K562 (cell line): ENCODE measurements at regions not wholly inside any gene's neighbourhood (a gene's known extent, or its start where the extent isn't known, plus 50 kb on each side); places are given as distances from the start of the nearest gene placed in this dataset.

Experiments
- ATAC-seq: fragments of 200-7000 bp; cut with Tn5 transposase; 3 replicates; pipeline ENCODE4 v1.9.1; 2020; ENCODE audit warnings: moderate library complexity
- BruUV-seq: library from RNA; stranded (reverse); fragments of 400-500 nt; replicated peaks from 2 replicates; lab custom pipeline; 2021; lab: Mats Ljungman, UMichigan
- CTCF ChIA-PET: fragments of 300-600 bp; formaldehyde crosslinking; extraction: SDS; loops from one replicate; lab custom pipeline; 2021; ENCODE audit warnings: low intra/inter-chr PET ratio; lab: Yijun Ruan, JAX
- POLR2A ChIA-PET: fragments of 300-600, 350-650 bp; sonication (Branson Sonifier 250); formaldehyde crosslinking; extraction: SDS; loops from one replicate; lab custom pipeline; 2021; ENCODE audit warnings: antibody characterized with exemption, inconsistent platforms; lab: Yijun Ruan, JAX
- DNase-seq, 4 experiments: peaks; one replicate each; pipeline versions ENCODE4 v3.0.0 to v3.0.0-alpha.2; 2011 to 2018; ENCODE audit warnings: low spot score in 3 of 4, mixed read lengths in 3 of 4; ENCODE audit errors: extremely low read depth in 1 of 4
- FAIRE-seq: peaks from 2 replicates; lab custom pipeline; 2011; peaks lifted over from hg19 to GRCh38; lab: Jason Lieb, UNC
- H2AFZ ChIP-seq: 2 replicates; pipeline ENCODE4 v1.6.0; 2011; ENCODE audit warnings: low read depth, low read length, control low read depth, inconsistent platforms
- H3K27ac ChIP-seq: fragments of 200-600 bp; 3 replicates; pipeline ENCODE4 v1.8.0; 2011; ENCODE audit warnings: low read depth, mild to moderate bottlenecking, control low read depth, inconsistent platforms, low read length, moderate library complexity, mixed read lengths; ENCODE audit errors: extremely low read depth
- H3K27me3 ChIP-seq, 2 experiments: fragments of 300-600 bp in 1 of 2; 2 replicates in 1 of 2; 3 replicates in 1 of 2; pipeline versions ENCODE4 v1.6.0 to v1.8.0; 2011; ENCODE audit warnings: inconsistent platforms in 2 of 2, low read length in 2 of 2, mild to moderate bottlenecking in 1 of 2, mixed read lengths in 1 of 2, moderate library complexity in 1 of 2; ENCODE audit not compliant: control insufficient read depth in 2 of 2, insufficient read depth in 2 of 2
- H3K36me3 ChIP-seq: fragments of 300-600 bp; 3 replicates; pipeline ENCODE4 v1.8.0; 2011; ENCODE audit warnings: mild to moderate bottlenecking, low read length, inconsistent platforms; ENCODE audit not compliant: control insufficient read depth, insufficient read depth
- H3K4me1 ChIP-seq, 2 experiments: fragments of 200-600 bp in 1 of 2; replicated peaks in 1 of 2; 2 replicates in 1 of 2; 3 replicates in 1 of 2; pipeline versions ENCODE4 v1.5.1 to v1.8.0; 2011; ENCODE audit warnings: inconsistent platforms in 2 of 2, low read length in 2 of 2, mild to moderate bottlenecking in 1 of 2, mixed read lengths in 1 of 2, moderate library complexity in 1 of 2; ENCODE audit not compliant: control insufficient read depth in 2 of 2, insufficient read depth in 2 of 2
- H3K4me2 ChIP-seq: 2 replicates; pipeline ENCODE4 v1.6.1; 2011; ENCODE audit warnings: low read length, control low read depth, inconsistent platforms, mixed read lengths; ENCODE audit not compliant: insufficient read depth
- H3K4me3 ChIP-seq: fragments of 200-600 bp; sonication (generic), shearing (Covaris generic); 2 replicates; pipeline ENCODE4 v1.5.1; 2016; ENCODE audit warnings: control low read depth, inconsistent platforms
- H3K79me2 ChIP-seq: fragments of 200-600 bp; 3 replicates; pipeline ENCODE4 v1.8.0; 2011; ENCODE audit warnings: low read length, inconsistent platforms; ENCODE audit not compliant: control insufficient read depth, insufficient read depth
- H3K9ac ChIP-seq, 2 experiments: 2 replicates each; pipeline versions ENCODE4 v1.6.0 to v1.6.1; 2011; ENCODE audit warnings: low read depth in 2 of 2, low read length in 2 of 2, control low read depth in 1 of 2, inconsistent platforms in 1 of 2, mild to moderate bottlenecking in 1 of 2, mixed read lengths in 1 of 2; ENCODE audit not compliant: insufficient read depth in 1 of 2
- H3K9me1 ChIP-seq: one replicate; pipeline ENCODE4 v1.6.0; 2011; ENCODE audit warnings: inconsistent platforms, mild to moderate bottlenecking, low read length, moderate library complexity; ENCODE audit not compliant: control insufficient read depth, insufficient read depth
- H3K9me3 ChIP-seq: replicated peaks from 2 replicates; pipeline ENCODE4 v1.5.1; 2011; ENCODE audit warnings: low read depth, low read length, inconsistent platforms; ENCODE audit not compliant: control insufficient read depth, insufficient read depth
- H4K20me1 ChIP-seq: replicated peaks from 2 replicates; pipeline ENCODE4 v1.6.1; 2011; ENCODE audit warnings: low read length, inconsistent platforms, mixed read lengths; ENCODE audit not compliant: control insufficient read depth, insufficient read depth
- CREM ChIP-seq: IDR thresholded peaks from 2 replicates; pipeline ENCODE4 v1.6.1; 2014; ENCODE audit warnings: antibody characterized with exemption, low read depth
- ESRRB ChIP-seq: fragments of 250-450 bp; sonication (Bioruptor Pico); IDR thresholded peaks from 2 replicates; pipeline ENCODE4 v1.5.0; 2020; ENCODE audit warnings: mild to moderate bottlenecking, moderate library complexity, borderline replicate concordance
- FOSL1 ChIP-seq: fragments of 200-800 bp; sonication (Bioruptor generic); conservative IDR thresholded peaks from 2 replicates; pipeline ENCODE4 v1.6.1; 2016; ENCODE audit warnings: missing genetic modification characterization, missing compliant biosample characterization
- HOXB6 ChIP-seq: fragments of 250-450 bp; sonication (Bioruptor Pico); IDR thresholded peaks from 2 replicates; pipeline ENCODE4 v1.5.1; 2022; ENCODE audit warnings: mild to moderate bottlenecking, borderline replicate concordance
- ILK ChIP-seq: fragments of 450-650 bp; IDR thresholded peaks from 2 replicates; pipeline ENCODE4 v1.6.1; 2016; ENCODE audit warnings: missing genetic modification characterization, low read depth, mild to moderate bottlenecking, missing compliant biosample characterization, moderate library complexity, borderline replicate concordance
- NUFIP1 ChIP-seq: fragments of 450-650 bp; IDR thresholded peaks from 2 replicates; pipeline ENCODE4 v1.6.1; 2018; ENCODE audit not compliant: partially characterized antibody
- SIRT6 ChIP-seq: IDR thresholded peaks from one replicate; pipeline ENCODE4 v1.6.1; 2012; ENCODE audit warnings: low read depth, mild to moderate bottlenecking, control low read depth, inconsistent platforms, low read length, moderate library complexity
- SP2 ChIP-seq: IDR thresholded peaks from 2 replicates; pipeline ENCODE4 v1.6.1; 2011; ENCODE audit warnings: mild to moderate bottlenecking, low read depth, low read length, moderate library complexity; ENCODE audit not compliant: poor library complexity, severe bottlenecking; ENCODE audit errors: extremely low read depth
- STAG1 ChIP-seq: sonication (generic); formaldehyde crosslinking; IDR thresholded peaks from 2 replicates; pipeline ENCODE4 v1.5.0; 2020; ENCODE audit warnings: missing genetic modification reagents, borderline replicate concordance
- ZNF146 ChIP-seq: IDR thresholded peaks from one replicate; pipeline ENCODE4 v1.6.1; 2018; ENCODE audit warnings: missing compliant biosample characterization; ENCODE audit not compliant: unreplicated experiment
- ZNF589 ChIP-seq: fragments of 200-800 bp; sonication (Bioruptor generic); IDR thresholded peaks from 2 replicates; pipeline ENCODE4 v1.6.1; 2016; ENCODE audit warnings: low read depth, missing genetic modification characterization, missing compliant biosample characterization
- WGBS: fragments of 100-300 bp; shearing (Covaris generic); methylation state at CpG from one replicate; pipeline ENCODE4 v1.1.6; 2016; ENCODE audit warnings: low coverage, mixed read lengths; ENCODE audit not compliant: insufficient coverage; ENCODE audit errors: missing lambda C conversion rate; 5-methylcytosine and 5-hydroxymethylcytosine counted together
- in situ Hi-C: fragments of 300-500 bp; cut with MboI; formaldehyde crosslinking; loops from 4 replicates; pipeline ENCODE4 v1.15.0; 2018; ENCODE audit warnings: inconsistent platforms, mixed read lengths
- intact Hi-C: fragments of 100-400 bp; cut with micrococcal nuclease; formaldehyde crosslinking; loops from 2 replicates; pipeline ENCODE4 v1.14.2; 2022
- TF ChIP-seq, protein P1 (sequence below): fragments of 250-450 bp; sonication (Bioruptor Pico); IDR thresholded peaks from 2 replicates; pipeline ENCODE4 v1.8.0; 2021; ENCODE audit warnings: mild to moderate bottlenecking, moderate library complexity
- TF ChIP-seq, protein P2 (sequence below): fragments of 250-450 bp; sonication (Bioruptor Pico); IDR thresholded peaks from 2 replicates; pipeline ENCODE4 v1.4.0; 2020; ENCODE audit warnings: mild to moderate bottlenecking, moderate library complexity
- TF ChIP-seq, protein P3 (sequence below): fragments of 450-650 bp; IDR thresholded peaks from 2 replicates; pipeline ENCODE4 v1.7.1; 2018; ENCODE audit warnings: mild to moderate bottlenecking, low read depth; ENCODE audit not compliant: partially characterized antibody
- TF ChIP-seq, protein P4 (sequence below): fragments of 250-450 bp; sonication (Bioruptor Pico); IDR thresholded peaks from 2 replicates; pipeline ENCODE4 v1.8.0; 2022; ENCODE audit warnings: moderate library complexity, mild to moderate bottlenecking, inconsistent platforms
- TF ChIP-seq, protein P5 (sequence below), 2 experiments: fragments of 450-650 bp in 1 of 2; sonication (generic) in 1 of 2; formaldehyde crosslinking in 1 of 2; IDR thresholded peaks in 1 of 2; conservative IDR thresholded peaks in 1 of 2; 2 replicates each; pipeline versions ENCODE4 v1.6.1 to v1.8.1; 2016 to 2023; ENCODE audit warnings: mild to moderate bottlenecking in 2 of 2, moderate library complexity in 2 of 2, inconsistent platforms in 1 of 2, missing genetic modification reagents in 1 of 2

DNA sequence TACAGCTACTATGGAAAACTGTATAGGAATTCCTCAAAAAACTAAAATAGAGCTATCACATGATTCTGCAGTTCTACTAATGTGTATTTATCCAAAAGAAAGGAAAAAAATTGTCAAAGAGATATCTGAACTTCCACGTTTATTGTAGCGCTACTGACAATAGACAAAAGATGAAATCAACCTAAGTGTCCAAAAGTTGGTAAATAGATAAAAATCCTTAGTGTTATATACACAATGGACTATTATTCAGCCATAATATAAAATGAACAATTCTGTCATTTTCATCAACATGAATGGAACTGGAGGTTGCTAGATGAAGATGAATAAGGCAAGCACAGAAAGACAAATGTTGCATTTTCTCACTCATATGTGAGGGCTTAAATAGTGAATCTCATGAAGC, 1492.1 kb downstream of the MRPL39 start:
- POLR2A ChIA-PET, result no interaction called here
- CTCF ChIA-PET, result no interaction called here
- no peak for TF ChIP-seq ILK (tag)
- no peak for TF ChIP-seq ZNF589
- TF ChIP-seq HOXB6 (CRISPR knock-in tag), result no peak
- TF ChIP-seq, protein P1, sequence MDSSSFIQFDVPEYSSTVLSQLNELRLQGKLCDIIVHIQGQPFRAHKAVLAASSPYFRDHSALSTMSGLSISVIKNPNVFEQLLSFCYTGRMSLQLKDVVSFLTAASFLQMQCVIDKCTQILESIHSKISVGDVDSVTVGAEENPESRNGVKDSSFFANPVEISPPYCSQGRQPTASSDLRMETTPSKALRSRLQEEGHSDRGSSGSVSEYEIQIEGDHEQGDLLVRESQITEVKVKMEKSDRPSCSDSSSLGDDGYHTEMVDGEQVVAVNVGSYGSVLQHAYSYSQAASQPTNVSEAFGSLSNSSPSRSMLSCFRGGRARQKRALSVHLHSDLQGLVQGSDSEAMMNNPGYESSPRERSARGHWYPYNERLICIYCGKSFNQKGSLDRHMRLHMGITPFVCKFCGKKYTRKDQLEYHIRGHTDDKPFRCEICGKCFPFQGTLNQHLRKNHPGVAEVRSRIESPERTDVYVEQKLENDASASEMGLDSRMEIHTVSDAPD, result no peak
- TF ChIP-seq STAG1 (CRISPR knock-in tag), result no peak
- no peak for TF ChIP-seq NUFIP1
- TF ChIP-seq, protein P2, sequence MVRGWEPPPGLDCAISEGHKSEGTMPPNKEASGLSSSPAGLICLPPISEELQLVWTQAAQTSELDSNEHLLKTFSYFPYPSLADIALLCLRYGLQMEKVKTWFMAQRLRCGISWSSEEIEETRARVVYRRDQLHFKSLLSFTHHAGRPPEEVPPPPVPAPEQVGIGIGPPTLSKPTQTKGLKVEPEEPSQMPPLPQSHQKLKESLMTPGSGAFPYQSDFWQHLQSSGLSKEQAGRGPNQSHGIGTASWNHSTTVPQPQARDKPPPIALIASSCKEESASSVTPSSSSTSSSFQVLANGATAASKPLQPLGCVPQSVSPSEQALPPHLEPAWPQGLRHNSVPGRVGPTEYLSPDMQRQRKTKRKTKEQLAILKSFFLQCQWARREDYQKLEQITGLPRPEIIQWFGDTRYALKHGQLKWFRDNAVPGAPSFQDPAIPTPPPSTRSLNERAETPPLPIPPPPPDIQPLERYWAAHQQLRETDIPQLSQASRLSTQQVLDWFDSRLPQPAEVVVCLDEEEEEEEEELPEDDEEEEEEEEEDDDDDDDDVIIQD, result no peak
- no peak for TF ChIP-seq CREM
- no peak for TF ChIP-seq SP2
- TF ChIP-seq, protein P3, sequence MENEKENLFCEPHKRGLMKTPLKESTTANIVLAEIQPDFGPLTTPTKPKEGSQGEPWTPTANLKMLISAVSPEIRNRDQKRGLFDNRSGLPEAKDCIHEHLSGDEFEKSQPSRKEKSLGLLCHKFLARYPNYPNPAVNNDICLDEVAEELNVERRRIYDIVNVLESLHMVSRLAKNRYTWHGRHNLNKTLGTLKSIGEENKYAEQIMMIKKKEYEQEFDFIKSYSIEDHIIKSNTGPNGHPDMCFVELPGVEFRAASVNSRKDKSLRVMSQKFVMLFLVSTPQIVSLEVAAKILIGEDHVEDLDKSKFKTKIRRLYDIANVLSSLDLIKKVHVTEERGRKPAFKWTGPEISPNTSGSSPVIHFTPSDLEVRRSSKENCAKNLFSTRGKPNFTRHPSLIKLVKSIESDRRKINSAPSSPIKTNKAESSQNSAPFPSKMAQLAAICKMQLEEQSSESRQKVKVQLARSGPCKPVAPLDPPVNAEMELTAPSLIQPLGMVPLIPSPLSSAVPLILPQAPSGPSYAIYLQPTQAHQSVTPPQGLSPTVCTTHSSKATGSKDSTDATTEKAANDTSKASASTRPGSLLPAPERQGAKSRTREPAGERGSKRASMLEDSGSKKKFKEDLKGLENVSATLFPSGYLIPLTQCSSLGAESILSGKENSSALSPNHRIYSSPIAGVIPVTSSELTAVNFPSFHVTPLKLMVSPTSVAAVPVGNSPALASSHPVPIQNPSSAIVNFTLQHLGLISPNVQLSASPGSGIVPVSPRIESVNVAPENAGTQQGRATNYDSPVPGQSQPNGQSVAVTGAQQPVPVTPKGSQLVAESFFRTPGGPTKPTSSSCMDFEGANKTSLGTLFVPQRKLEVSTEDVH, result no peak
- TF ChIP-seq, protein P4, sequence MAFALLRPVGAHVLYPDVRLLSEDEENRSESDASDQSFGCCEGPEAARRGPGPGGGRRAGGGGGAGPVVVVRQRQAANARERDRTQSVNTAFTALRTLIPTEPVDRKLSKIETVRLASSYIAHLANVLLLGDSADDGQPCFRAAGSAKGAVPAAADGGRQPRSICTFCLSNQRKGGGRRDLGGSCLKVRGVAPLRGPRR (CRISPR knock-in tag), result no peak
- TF ChIP-seq ESRRB (CRISPR knock-in tag), result no peak
- TF ChIP-seq ZNF146 (CRISPR knock-in tag), result no peak
- no peak for TF ChIP-seq SIRT6
- TF ChIP-seq, protein P5, sequence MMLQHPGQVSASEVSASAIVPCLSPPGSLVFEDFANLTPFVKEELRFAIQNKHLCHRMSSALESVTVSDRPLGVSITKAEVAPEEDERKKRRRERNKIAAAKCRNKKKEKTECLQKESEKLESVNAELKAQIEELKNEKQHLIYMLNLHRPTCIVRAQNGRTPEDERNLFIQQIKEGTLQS (IDR thresholded peaks at IDR 0.05), result no peak
- TF ChIP-seq, protein P5 (CRISPR knock-in tag; conservative IDR thresholded peaks at IDR 0.05), result no peak
- TF ChIP-seq FOSL1 (tag), result no peak

More for the DNA sequence above, 1492.1 kb downstream of the MRPL39 start:
- Histone ChIP-seq H3K4me3 (no peak overlapping the region), H4K20me1 (no peaks in the 10 kb centered on the region), H3K4me2 (no peak overlapping the region), H3K9me1 (no peaks in the 10 kb centered on the region), H3K36me3 (no peaks in the 10 kb centered on the region), H3K4me1 (no peaks in the 10 kb centered on the region), H3K27me3 (no peaks in the 10 kb centered on the region), H3K9ac (no peak overlapping the region), H2AFZ (no peak overlapping the region), H3K79me2 (no peaks in the 10 kb centered on the region), H3K27ac (no peak overlapping the region), H3K9me3 (no peaks in the 10 kb centered on the region; the same call in 1 of the 2 replicates)
- DNase-seq (no peak), FAIRE-seq (no peak), ATAC-seq (no peak)
- in situ Hi-C loops, result no loop called here
- BruUV-seq, result no TSS peak
- intact Hi-C loops, result no loop called here
- WGBS, result 4% methylated on average over 2 of the region's 2 CpGs
